Islet precursor cell (in vitro differentiated cells): ENCODE measurements at regions not wholly inside any gene's neighbourhood (a gene's known extent, or its start where the extent isn't known, plus 50 kb on each side); places are given as distances from the start of the nearest gene placed in this dataset.
A peak's percentile ranks its signal among the peaks of the same experiment; 100 is the strongest.
"Not testable (repeated sequence)": the region's sequence is repeated elsewhere in the genome, so short reads cannot be mapped to it uniquely, and the experiment has no call there.

Experiments used
- DNase-seq: peaks from one replicate; pipeline ENCODE4 v3.0.0-alpha.2; 2018

- peak; percentile 92 for DNase-seq
These were observed 101.8 kb upstream of the GRK3 start for GRCh38 chr22:25462474-25463346.

- not testable (repeated sequence) for DNase-seq
These were observed 101.2 kb upstream of the GRK3 start for GRCh38 chr22:25463347-25463628.

GRCh38 chr22:25464326-25464725 is 100.1 kb upstream of the GRK3 start:
- DNase-seq: not testable (repeated sequence)

- no peak for DNase-seq
These were observed 98.5 kb upstream of the GRK3 start for GRCh38 chr22:25465949-25466348.

- no peak for DNase-seq
These were observed 92.1 kb upstream of the GRK3 start for GRCh38 chr22:25472382-25472781.

- DNase-seq: no peak
These were observed 89.0 kb upstream of the GRK3 start for GRCh38 chr22:25475257-25476022.

GRCh38 chr22:25477358-25477757 is 87.1 kb upstream of the GRK3 start:
- no peak for DNase-seq

GRCh38 chr22:25478111-25478510 is 86.4 kb upstream of the GRK3 start:
- DNase-seq: no peak

GRCh38 chr22:25478528-25478927 is 85.9 kb upstream of the GRK3 start:
- no peak for DNase-seq

- not testable (repeated sequence) for DNase-seq
These were observed 83.6 kb upstream of the GRK3 start for GRCh38 chr22:25480868-25481267.

GRCh38 chr22:25482091-25482760 is 82.2 kb upstream of the GRK3 start:
- no peak for DNase-seq

- DNase-seq: no peak
These were observed 81.4 kb upstream of the GRK3 start for GRCh38 chr22:25482868-25483639.

GRCh38 chr22:25483931-25484330 is 80.5 kb upstream of the GRK3 start:
- DNase-seq: no peak

- no peak for DNase-seq
These were observed 79.8 kb upstream of the GRK3 start for GRCh38 chr22:25484521-25485315.

GRCh38 chr22:25485626-25486545 is 78.6 kb upstream of the GRK3 start:
- DNase-seq: no peak

- DNase-seq: no peak
These were observed 77.0 kb upstream of the GRK3 start for GRCh38 chr22:25487508-25487907.

GRCh38 chr22:25488244-25489020 is 76.0 kb upstream of the GRK3 start:
- DNase-seq: no peak

GRCh38 chr22:25489947-25490346 is 74.5 kb upstream of the GRK3 start:
- DNase-seq: no peak

GRCh38 chr22:25490896-25491295 is 73.6 kb upstream of the GRK3 start:
- DNase-seq: no peak

GRCh38 chr22:25492162-25492561 is 72.3 kb upstream of the GRK3 start:
- DNase-seq: no peak
